PC-3 (cell line): ENCODE measurements at regions not wholly inside any gene's neighbourhood (a gene's known extent, or its start where the extent isn't known, plus 50 kb on each side); places are given as distances from the start of the nearest gene placed in this dataset.

Experiments
- ATAC-seq: fragments of 200-7000 bp; cut with Tn5 transposase; 2 replicates; pipeline ENCODE4 v1.9.1; 2020; ENCODE audit warnings: mild to moderate bottlenecking, moderate library complexity
- BruUV-seq: library from RNA; stranded (reverse); fragments of 400-500 nt; replicated peaks from 2 replicates; lab custom pipeline; 2021; lab: Mats Ljungman, UMichigan
- CTCF ChIA-PET: fragments of 300-600 bp; sonication (Branson Sonifier 250); formaldehyde crosslinking; loops from one replicate; lab custom pipeline; 2022; ENCODE audit warnings: antibody characterized with exemption; lab: Charles Lee
- POLR2A ChIA-PET: fragments of 300-600 bp; sonication (Branson Sonifier 250); formaldehyde crosslinking; loops from one replicate; lab custom pipeline; 2022; ENCODE audit warnings: antibody characterized with exemption; ENCODE audit not compliant: unreplicated experiment; lab: Charles Lee
- DNase-seq: peaks from one replicate; pipeline ENCODE4 v3.0.0-alpha.2; 2015
- H2AFZ ChIP-seq: fragments of 300-600 bp; sonication (generic); 2 replicates; pipeline ENCODE4 v1.6.0; 2016; ENCODE audit warnings: antibody characterized with exemption, low read length
- H3F3A ChIP-seq: fragments of 300-600 bp; sonication (generic); one replicate; pipeline ENCODE4 v1.6.0; 2017; ENCODE audit warnings: antibody characterized with exemption, low read length, control low read depth, mild to moderate bottlenecking; ENCODE audit not compliant: unreplicated experiment
- H3K27ac ChIP-seq: fragments of 300-600 bp; sonication (generic); 2 replicates; pipeline ENCODE4 v1.5.1; 2016; ENCODE audit warnings: mild to moderate bottlenecking, low read length
- H3K27me3 ChIP-seq: fragments of 300-600 bp; sonication (generic); 2 replicates; pipeline ENCODE4 v1.6.1; 2016; ENCODE audit warnings: low read length, mixed read lengths
- H3K36me3 ChIP-seq: fragments of 300-600 bp; sonication (generic); 2 replicates; pipeline ENCODE4 v1.6.1; 2016; ENCODE audit warnings: low read depth, mixed run types, low read length, mixed read lengths
- H3K4me1 ChIP-seq: fragments of 300-600 bp; sonication (generic); 2 replicates; pipeline ENCODE4 v1.5.1; 2016; ENCODE audit warnings: low read length; ENCODE audit not compliant: insufficient read depth
- H3K4me2 ChIP-seq: fragments of 300-600 bp; sonication (generic); 2 replicates; pipeline ENCODE4 v1.6.0; 2016; ENCODE audit warnings: low read length
- H3K4me3 ChIP-seq: fragments of 300-600 bp; sonication (generic); 2 replicates; pipeline ENCODE4 v1.5.1; 2016; ENCODE audit warnings: mild to moderate bottlenecking, low read length, mixed read lengths
- H3K79me2 ChIP-seq: fragments of 300-600 bp; sonication (generic); 2 replicates; pipeline ENCODE4 v1.6.1; 2017; ENCODE audit warnings: low read length, mixed read lengths
- H3K9ac ChIP-seq: fragments of 300-600 bp; sonication (generic); 2 replicates; pipeline ENCODE4 v1.6.0; 2016; ENCODE audit warnings: mild to moderate bottlenecking, low read length
- H3K9me2 ChIP-seq: fragments of 300-600 bp; sonication (generic); replicated peaks from 2 replicates; pipeline ENCODE4 v1.6.1; 2016; ENCODE audit warnings: mixed run types, low read length, mixed read lengths
- H3K9me3 ChIP-seq: fragments of 300-600 bp; sonication (generic); 2 replicates; pipeline ENCODE4 v1.6.1; 2016; ENCODE audit warnings: low read length, mixed read lengths
- H4K20me1 ChIP-seq: fragments of 300-600 bp; sonication (generic); 2 replicates; pipeline ENCODE4 v1.6.1; 2016; ENCODE audit warnings: low read length, mixed read lengths
- EZH2 ChIP-seq: fragments of 300-600 bp; sonication (generic); IDR thresholded peaks from one replicate; pipeline ENCODE4 v1.6.1; 2017; ENCODE audit warnings: antibody characterized with exemption, mild to moderate bottlenecking, low read length; ENCODE audit not compliant: unreplicated experiment
- EZH2phosphoT487 ChIP-seq: fragments of 300-600 bp; sonication (generic); IDR thresholded peaks from 2 replicates; pipeline ENCODE4 v1.6.1; 2018; ENCODE audit warnings: mild to moderate bottlenecking, antibody characterized with exemption, low read length, borderline replicate concordance
- intact Hi-C: fragments of 100-400 bp; cut with micrococcal nuclease; formaldehyde crosslinking; loops from 2 replicates; pipeline ENCODE4 v1.9.0; 2023
- TF ChIP-seq, protein P1 (sequence below): fragments of 300-600 bp; sonication (generic); conservative IDR thresholded peaks from 2 replicates; pipeline ENCODE4 v1.5.1; 2017; ENCODE audit warnings: antibody characterized with exemption, low read depth, mild to moderate bottlenecking, low read length

DNA sequence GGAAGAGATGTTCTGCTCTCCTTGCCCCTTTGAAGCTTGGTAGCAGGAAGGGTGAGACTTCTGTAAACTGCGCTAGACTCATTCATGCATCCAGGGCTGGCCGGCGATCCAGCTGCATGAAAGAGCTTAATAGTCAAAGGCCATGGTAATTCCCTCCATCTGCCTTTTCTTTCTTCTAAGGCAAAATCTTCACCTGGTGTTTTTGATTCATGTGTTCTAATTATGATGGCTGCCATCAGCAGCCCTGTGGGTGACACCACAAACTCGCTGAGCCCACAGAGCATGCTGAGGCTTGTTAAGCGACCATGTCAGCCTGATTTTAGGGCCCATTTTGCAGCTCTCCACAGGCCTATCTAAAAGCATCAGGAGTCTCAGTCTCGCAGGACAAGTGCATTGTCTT lies 450.1 kb upstream of the TENM3 start:
- no peak for TF ChIP-seq EZH2phosphoT487
- TF ChIP-seq, protein P1, sequence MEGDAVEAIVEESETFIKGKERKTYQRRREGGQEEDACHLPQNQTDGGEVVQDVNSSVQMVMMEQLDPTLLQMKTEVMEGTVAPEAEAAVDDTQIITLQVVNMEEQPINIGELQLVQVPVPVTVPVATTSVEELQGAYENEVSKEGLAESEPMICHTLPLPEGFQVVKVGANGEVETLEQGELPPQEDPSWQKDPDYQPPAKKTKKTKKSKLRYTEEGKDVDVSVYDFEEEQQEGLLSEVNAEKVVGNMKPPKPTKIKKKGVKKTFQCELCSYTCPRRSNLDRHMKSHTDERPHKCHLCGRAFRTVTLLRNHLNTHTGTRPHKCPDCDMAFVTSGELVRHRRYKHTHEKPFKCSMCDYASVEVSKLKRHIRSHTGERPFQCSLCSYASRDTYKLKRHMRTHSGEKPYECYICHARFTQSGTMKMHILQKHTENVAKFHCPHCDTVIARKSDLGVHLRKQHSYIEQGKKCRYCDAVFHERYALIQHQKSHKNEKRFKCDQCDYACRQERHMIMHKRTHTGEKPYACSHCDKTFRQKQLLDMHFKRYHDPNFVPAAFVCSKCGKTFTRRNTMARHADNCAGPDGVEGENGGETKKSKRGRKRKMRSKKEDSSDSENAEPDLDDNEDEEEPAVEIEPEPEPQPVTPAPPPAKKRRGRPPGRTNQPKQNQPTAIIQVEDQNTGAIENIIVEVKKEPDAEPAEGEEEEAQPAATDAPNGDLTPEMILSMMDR: no peak
- no peak for TF ChIP-seq EZH2
- DNase-seq: no peak
- Histone ChIP-seq H3K27me3 (no peaks in the 10 kb centered on the region), H3K36me3 (no peaks in the 10 kb centered on the region), H4K20me1 (no peaks in the 10 kb centered on the region), H3K4me2 (no peak overlapping the region), H3F3A (no peaks in the 10 kb centered on the region), H2AFZ (no peak overlapping the region), H3K9me3 (no peaks in the 10 kb centered on the region), H3K4me1 (no peaks in the 10 kb centered on the region), H3K79me2 (no peaks in the 10 kb centered on the region), H3K9me2 (no peaks in the 10 kb centered on the region), H3K4me3 (no peak overlapping the region), H3K9ac (no peak overlapping the region), H3K27ac (no peak overlapping the region)
- ChIA-PET POLR2A (no interaction called here), CTCF (no interaction called here)
- intact Hi-C loops: no loop called here
- no peak for ATAC-seq
- no TSS peak for BruUV-seq

DNA sequence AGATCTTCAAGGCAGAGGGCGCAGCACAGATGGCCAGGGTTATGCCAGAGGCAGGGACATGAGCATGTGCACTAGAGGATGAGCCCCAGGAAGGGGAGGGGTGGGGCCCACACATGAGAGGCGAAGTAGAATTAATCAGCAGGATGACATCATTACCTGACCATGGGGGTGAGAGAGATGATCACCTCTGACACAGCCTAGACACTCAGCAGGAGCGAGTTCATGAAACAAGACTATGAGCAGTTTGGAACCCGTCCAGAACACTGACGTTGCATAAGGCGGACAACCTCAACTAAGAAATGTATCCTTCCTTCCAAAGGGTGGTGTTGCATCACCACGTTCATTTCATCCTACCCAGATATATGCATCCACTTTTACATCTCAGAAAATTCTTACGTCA lies 446.7 kb upstream of the TENM3 start:
- Histone ChIP-seq H2AFZ (no peak overlapping the region), H3K79me2 (no peaks in the 10 kb centered on the region), H4K20me1 (no peaks in the 10 kb centered on the region), H3K4me3 (no peak overlapping the region), H3F3A (no peaks in the 10 kb centered on the region), H3K27me3 (no peaks in the 10 kb centered on the region), H3K9me2 (no peaks in the 10 kb centered on the region), H3K4me2 (no peak overlapping the region), H3K27ac (no peak overlapping the region), H3K9ac (no peak overlapping the region), H3K36me3 (no peaks in the 10 kb centered on the region), H3K9me3 (no peaks in the 10 kb centered on the region), H3K4me1 (no peaks in the 10 kb centered on the region)
- CTCF ChIA-PET: no interaction called here
- TF ChIP-seq EZH2 (no peak), EZH2phosphoT487 (no peak)
- TF ChIP-seq, protein P1: no peak
- intact Hi-C loops: no loop called here
- DNase-seq (no peak), ATAC-seq (no peak)
- POLR2A ChIA-PET: no interaction called here
- BruUV-seq: no TSS peak

DNA sequence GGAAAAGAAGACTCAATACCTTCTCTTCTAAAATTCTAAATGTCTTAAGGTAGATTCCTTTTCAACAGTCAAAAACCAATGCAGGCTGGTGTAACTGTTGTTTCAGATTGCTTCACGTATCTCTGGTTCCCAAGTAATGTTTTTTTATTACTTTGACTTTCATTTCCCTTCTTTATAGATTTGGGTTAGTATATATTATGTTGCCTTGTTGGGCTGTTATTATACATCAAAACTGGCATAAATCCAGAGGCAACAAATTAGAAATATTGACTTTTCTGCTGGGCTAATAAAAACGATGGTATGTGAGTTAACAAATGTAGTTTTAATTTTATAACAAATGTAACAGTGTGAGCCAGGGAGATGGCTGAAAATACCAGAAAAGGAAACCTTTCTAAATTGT lies 444.7 kb upstream of the TENM3 start:
- no peaks in the 10 kb centered on the region for H3F3A ChIP-seq
- no peaks in the 10 kb centered on the region for H3K9me2 ChIP-seq
- H3K27ac ChIP-seq: no peak overlapping the region
- no peak overlapping the region for H2AFZ ChIP-seq
- no peak overlapping the region for H3K4me3 ChIP-seq
- intact Hi-C loops: no loop called here
- ChIA-PET POLR2A (no interaction called here), CTCF (no interaction called here)
- no peaks in the 10 kb centered on the region for H4K20me1 ChIP-seq
- H3K9ac ChIP-seq: no peak overlapping the region
- no peaks in the 10 kb centered on the region for H3K27me3 ChIP-seq
- no peaks in the 10 kb centered on the region for H3K9me3 ChIP-seq
- ATAC-seq (no peak), DNase-seq (no peak)
- H3K4me1 ChIP-seq: no peaks in the 10 kb centered on the region
- no peaks in the 10 kb centered on the region for H3K79me2 ChIP-seq
- no peak overlapping the region for H3K4me2 ChIP-seq
- no TSS peak for BruUV-seq
- no peak for TF ChIP-seq EZH2phosphoT487
- no peak for TF ChIP-seq EZH2
- TF ChIP-seq, protein P1: no peak
- no peaks in the 10 kb centered on the region for H3K36me3 ChIP-seq
